GM19324 (cell line): ENCODE measurements at regions not wholly inside any gene's neighbourhood (a gene's known extent, or its start where the extent isn't known, plus 50 kb on each side); places are given as distances from the start of the nearest gene placed in this dataset.

Experiments
- ATAC-seq: cut with Tn5 transposase; IDR thresholded peaks from one replicate; pipeline ENCODE4 v1.9.1; 2021; ENCODE audit warnings: mild to moderate bottlenecking, moderate library complexity; ENCODE audit not compliant: unreplicated experiment, low FRiP score

- no peak for ATAC-seq
These were observed 100.9 kb downstream of the SAMD9 start for GRCh38 chr7:93016681-93017381.

GRCh38 chr7:93015779-93016481, 101.8 kb downstream of the SAMD9 start:
- no peak for ATAC-seq

GRCh38 chr7:93015101-93015778, 102.5 kb downstream of the SAMD9 start:
- ATAC-seq, result no peak

- ATAC-seq, result no peak
These were observed 103.4 kb downstream of the SAMD9 start for GRCh38 chr7:93014410-93014809.

- no peak for ATAC-seq
These were observed 104.2 kb downstream of the SAMD9 start for GRCh38 chr7:93013446-93014061.

- ATAC-seq, result no peak
These were observed 106.2 kb downstream of the SAMD9 start for GRCh38 chr7:93011351-93012294.

GRCh38 chr7:93008833-93009232, 108.9 kb downstream of the SAMD9 start:
- ATAC-seq, result no peak

GRCh38 chr7:93006480-93007095, 111.2 kb downstream of the SAMD9 start:
- no peak for ATAC-seq

GRCh38 chr7:93004906-93005305, 112.9 kb downstream of the SAMD9 start:
- no peak for ATAC-seq

GRCh38 chr7:92997719-92998118, 120.1 kb downstream of the SAMD9 start:
- no peak for ATAC-seq

- ATAC-seq, result no peak
These were observed 120.6 kb downstream of the SAMD9 start for GRCh38 chr7:92997152-92997551.

GRCh38 chr7:92994901-92995300, 122.9 kb downstream of the SAMD9 start:
- no peak for ATAC-seq

- ATAC-seq, result no peak
These were observed 124.8 kb downstream of the SAMD9 start for GRCh38 chr7:92992932-92993331.

GRCh38 chr7:92992483-92992882, 125.3 kb downstream of the SAMD9 start:
- no peak for ATAC-seq

- no peak for ATAC-seq
These were observed 126.6 kb downstream of the SAMD9 start for GRCh38 chr7:92991190-92991589.

GRCh38 chr7:92988941-92989545, 128.7 kb downstream of the SAMD9 start:
- no peak for ATAC-seq

- no peak for ATAC-seq
These were observed 129.7 kb downstream of the SAMD9 start for GRCh38 chr7:92988051-92988450.

- no peak for ATAC-seq
These were observed 130.2 kb downstream of the SAMD9 start for GRCh38 chr7:92987538-92987937.

GRCh38 chr7:92987095-92987494, 130.7 kb downstream of the SAMD9 start:
- no peak for ATAC-seq
